HG03159 (cell line): ENCODE measurements at regions not wholly inside any gene's neighbourhood (a gene's known extent, or its start where the extent isn't known, plus 50 kb on each side); places are given as distances from the start of the nearest gene placed in this dataset.
"Not testable (repeated sequence)": the region's sequence is repeated elsewhere in the genome, so short reads cannot be mapped to it uniquely, and the experiment has no call there.

Experiments
- ATAC-seq: cut with Tn5 transposase; IDR thresholded peaks from one replicate; pipeline ENCODE4 v1.9.1; 2021; ENCODE audit warnings: mild to moderate bottlenecking, moderate library complexity; ENCODE audit not compliant: unreplicated experiment

DNA sequence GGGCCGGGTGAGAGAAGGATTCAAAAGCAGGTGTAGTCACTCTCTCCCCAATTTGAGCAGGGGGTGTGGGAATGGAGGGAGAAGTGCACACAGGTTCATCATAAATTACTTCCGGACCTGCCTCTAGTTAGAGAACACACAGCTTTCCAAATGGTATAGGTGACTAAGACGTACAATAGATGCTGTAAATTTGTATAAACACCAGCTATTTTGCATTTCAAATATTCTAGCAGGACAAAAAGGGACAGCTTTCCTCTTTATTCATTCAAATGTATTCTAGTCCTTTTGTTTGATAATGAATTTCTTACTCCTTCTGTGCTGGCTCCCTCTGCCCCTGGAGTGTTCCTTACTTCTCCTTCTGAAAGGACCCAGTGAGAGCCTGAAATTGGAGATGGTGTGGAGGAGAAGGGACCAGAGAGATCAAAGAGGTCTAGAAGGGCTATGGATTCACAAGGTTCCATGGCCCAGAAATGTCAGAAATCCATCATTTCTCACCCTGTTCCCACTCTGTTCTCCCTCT is 53.2 kb upstream of the SH3BP4 start:
- ATAC-seq = no peak

GRCh38 chr2:234888442-234888841 is 63.4 kb upstream of the SH3BP4 start:
- not testable (repeated sequence) for ATAC-seq

GRCh38 chr2:234887195-234887594 is 64.6 kb upstream of the SH3BP4 start:
- no peak for ATAC-seq

DNA sequence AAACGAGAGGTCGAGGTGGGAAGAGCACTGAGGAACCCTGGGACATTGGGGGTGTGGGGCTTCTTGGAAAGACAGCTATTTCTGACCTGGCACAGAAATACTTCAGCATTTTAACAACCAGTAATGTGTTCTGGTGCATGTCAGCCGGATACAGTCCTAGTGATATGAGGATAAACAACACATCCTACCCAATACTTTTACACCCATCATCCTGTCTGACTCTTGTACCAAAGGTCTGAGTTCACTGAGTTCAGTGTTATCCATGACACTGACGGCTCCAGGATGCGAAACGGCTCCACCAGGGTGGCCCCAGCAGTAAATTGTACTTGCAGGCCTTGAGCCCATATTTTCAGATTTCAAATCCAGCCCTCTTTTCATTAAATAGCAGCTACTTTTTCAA is 65.9 kb upstream of the SH3BP4 start:
- no peak for ATAC-seq

DNA sequence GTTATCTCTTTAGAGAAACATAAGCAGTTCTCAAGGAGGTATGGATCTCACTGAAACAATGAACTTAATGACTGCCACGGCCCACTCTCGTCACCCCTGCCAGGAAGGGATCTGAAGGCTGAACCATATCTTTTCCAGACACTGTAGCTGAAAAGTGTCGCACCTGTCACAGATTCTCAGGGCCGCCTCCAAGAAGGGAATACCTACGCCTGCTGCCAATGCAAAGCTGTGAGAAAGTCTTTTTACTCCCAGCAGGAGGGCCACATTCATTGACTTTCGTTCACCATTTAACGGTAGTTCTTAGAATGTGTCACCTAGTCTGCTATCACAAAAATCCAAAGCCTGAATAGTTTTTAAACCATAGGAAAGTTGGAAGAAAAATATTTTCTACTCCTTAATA is 66.7 kb upstream of the SH3BP4 start:
- ATAC-seq = no peak

DNA sequence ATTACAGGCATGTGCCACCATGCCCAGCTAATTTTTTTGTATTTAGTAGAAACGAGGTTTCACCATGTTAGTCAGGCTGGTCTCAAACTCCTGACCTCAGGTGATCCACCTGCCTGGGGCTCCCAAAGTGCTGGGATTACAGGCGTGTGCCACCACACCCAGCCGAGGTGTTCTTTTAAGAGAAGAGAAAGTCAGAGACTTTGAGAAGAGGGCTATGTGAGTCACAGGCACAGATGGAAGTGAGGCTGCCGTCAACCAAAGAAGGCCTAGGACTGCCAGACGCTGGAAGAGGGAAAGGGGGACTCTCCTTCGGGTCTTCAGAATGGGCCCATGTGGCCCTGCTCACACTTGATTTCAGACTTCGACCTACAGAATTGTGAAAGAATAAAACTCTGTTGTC is 67.2 kb upstream of the SH3BP4 start:
- ATAC-seq = no peak

DNA sequence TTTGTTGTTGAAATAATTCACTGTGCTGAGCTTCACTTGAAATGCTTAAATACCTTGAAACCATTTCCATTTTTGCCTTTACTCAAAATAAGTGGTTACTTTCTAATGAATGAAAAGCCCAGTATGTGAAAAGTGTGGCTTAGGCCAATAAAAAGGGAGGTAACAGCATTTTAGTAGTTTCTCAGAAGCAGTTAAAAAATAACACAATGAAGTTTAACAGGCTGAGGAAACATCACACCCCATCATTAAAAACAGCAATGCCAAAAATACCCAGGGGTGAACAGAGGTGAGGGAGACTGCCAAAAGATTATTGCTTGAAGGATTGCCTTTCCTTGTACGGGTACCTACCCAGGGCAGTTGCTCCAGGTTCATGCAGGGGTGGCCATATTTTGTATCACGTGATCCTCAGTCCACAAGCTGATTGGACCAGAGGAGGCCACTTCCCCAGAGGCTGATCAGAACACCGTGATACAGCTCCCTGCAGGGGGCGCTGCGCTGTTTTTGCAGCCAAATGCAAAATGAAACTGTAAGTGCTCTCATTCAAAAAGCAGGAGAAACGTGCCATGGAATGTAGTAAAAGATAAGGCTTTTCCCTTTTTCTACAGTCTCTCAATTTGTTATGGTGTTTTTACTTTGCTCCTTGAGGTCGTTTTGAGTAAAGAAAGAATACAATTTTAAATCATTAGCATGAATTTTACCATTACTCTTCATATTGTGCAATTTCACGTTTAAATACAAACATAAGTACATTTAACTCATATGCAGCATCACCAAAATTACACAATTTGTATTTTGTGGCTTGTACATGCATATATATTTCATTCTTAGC is 70.2 kb upstream of the SH3BP4 start:
- no peak for ATAC-seq

DNA sequence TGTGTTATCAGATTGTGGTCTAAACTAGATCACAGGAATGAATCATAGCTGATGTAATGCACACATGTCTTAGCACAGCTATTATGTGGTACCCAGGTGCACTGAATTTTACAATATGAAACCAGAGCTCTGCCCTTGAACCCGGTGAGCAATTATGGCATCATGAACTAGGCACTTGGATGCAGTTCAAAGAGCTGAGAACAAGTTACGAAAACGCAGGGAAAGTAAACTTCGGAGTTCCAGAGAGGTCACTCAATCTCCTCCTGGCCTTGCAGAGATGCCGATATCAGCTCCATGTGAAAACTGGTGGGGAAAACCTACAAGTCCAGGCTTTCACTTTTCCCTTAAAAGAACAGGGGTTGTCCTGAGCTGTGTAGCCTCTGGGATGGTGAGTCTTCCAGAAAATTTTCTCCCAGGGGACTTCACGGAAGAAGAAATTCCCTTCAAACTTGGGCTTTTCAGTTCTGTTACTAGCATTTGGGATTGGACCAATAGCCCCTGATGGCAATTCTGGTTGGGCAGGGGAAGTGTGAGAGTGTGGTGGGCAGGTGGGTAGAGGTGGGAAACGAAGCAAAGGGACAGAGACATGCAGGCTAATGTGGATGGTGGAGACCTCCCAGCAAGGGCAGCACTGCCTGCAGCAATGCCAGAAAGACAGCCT is 71.1 kb upstream of the SH3BP4 start:
- ATAC-seq = no peak

DNA sequence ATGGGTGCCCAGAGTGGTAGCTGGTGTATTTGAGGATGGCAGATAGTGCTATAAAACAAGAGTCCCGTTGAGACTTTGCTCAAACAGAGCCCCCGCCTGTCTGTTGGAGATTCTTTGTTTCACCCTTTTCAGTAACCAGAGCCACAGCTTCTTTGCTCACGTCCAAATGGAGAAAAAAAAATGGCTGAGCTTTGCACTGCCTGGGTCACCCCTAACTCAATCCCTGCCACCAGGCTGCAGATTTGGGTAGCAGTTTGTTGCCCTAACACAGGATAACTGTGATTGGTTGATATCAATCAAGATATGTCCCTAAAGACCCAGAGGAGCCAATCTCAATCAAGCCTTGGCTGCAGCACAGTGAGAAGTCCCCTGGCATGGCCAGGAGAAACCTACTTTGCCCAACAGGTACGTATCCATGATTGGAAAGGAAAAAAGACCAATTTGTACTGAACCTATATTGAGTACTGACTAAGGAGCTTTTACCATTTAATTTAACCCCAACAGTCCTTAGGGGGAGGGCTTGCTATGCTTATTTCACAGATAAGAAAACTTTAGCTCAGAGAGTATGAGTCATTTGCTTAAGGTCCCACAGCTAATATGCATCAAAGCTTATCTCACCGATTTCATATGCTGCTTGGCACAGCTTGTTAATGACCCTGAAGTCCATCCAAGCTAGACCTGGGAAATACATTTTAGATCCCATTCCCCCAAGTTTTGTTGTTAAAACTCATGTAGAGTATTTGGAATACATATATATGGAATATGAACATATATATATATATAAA is 72.0 kb upstream of the SH3BP4 start:
- no peak for ATAC-seq

DNA sequence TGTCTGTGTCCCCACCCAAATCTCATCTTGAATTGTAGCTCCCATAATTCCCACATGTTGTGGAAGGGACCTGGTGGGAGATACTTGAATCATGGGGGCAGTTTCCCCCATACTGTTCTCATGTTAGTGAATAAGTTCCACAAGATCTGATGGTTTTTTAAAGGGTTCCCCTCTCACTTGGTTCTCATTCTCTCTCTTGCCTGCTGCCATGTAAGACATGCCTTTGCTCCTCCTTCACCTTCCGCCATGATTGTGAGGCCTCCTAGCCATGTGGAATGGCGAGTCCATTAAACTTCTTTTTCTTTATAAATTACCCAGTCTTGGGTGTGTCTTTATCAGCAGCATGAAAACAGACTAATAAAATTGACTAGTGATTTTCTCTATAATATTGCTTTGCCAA is 75.2 kb upstream of the SH3BP4 start:
- ATAC-seq = not testable (repeated sequence)

DNA sequence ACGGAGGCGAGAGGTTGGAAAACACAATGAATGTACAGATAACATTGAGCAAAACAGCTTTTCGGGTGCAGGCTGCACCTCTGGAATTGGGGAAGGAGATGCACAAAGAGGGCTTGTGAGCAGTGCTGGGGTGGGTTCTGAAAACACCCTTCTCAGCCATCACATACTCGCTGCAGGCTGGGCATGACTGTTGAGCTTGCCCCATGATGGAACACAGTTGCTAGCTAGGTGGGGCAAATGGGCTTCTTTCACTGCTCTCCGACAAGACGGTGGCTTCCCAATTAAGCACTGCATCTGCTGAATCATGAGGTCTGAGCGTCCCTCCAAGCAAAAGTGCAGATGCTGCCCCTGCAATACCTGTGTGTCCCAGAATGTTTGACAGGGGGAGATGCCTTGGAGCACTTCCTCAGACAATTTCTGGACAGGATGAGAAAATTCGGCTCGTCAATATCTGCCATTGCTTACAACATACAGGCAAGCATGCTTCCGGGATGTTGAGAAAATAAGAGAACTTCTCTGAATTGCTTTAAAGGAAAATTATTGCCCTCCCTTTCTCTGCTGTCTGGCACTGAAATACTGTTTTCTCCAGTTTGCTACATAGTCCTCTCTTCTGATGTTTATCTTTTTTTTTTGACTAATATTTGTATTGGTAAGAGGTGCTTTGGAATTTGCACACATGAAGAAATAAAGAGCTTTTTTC is 77.3 kb upstream of the SH3BP4 start:
- no peak for ATAC-seq

- ATAC-seq = no peak
Measured at GRCh38 chr2:234873828-234874173, 78.0 kb upstream of the SH3BP4 start.

DNA sequence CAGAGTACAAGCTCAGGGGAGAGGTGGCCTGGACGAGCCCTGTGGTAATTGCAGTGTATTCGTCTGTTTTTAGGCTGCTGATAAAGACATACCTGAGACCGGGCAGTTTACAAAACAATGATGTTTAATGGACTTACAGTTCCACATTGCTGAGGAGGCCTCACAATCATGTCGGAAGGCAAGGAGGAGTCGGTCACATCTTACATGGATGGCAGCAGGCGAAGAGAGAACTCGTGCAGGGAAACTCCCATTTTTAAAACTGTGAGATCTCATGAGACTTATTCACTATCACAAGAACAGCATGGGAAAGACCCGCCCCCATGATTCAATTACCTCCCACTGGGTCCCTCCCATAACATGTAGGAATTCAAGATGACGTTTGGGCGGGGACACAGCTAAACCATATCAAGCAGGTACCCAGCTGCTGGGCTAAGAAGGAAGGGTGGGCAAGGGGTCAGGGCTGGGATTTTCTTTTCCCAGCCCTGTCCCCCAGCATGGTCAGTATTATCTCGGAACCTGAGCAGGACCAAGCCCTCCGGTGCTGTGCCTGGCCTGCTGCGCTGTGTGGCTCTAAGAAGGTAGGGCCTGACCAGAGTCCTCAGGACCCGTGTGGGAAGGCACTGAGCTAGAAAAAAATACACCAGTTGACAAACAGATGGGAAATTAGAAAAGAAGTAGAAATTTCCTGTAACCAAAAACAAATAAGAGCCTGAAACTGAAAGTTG is 78.6 kb upstream of the SH3BP4 start:
- no peak for ATAC-seq

DNA sequence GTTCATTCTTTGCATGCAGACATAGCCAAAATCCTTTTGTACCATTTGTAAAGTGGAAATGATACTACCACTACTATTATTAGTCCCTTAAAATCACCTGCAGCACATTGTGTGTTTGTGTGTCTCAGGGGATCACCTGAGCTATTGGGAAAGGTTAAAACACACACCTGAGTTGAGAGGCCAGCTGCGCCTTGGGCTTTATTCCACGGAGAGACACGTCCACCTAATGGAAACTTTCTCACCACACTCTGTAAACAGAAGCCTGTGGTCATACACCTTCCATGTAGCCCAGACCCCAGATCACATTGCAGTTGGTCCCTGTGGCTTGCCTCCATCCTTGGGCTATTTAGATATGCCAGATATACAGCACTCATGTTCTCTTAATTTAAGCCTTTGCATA is 81.8 kb upstream of the SH3BP4 start:
- ATAC-seq = no peak

DNA sequence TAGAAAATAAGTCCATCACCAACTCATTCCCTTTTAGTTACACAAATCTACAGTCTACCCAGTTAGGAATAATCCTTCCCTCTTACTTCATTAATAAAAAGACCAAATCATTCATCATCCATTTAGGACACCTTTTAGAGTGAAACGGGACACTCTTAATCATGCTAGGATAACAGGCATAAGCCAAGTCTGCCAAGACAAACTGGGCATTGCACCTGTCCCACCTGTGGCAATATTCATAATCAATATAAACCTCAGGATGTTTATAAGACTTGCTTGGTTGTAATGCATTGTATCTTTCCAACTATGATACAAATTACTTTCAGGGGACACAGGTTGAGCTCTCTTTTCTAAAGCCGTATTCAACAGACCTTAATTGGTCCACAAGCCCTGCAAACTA is 82.7 kb upstream of the SH3BP4 start:
- no peak for ATAC-seq

- no peak for ATAC-seq
Measured at GRCh38 chr2:234867882-234868285, 83.9 kb upstream of the SH3BP4 start.

- no peak for ATAC-seq
Measured at GRCh38 chr2:234865586-234865985, 86.2 kb upstream of the SH3BP4 start.

GRCh38 chr2:234865040-234865439 is 86.8 kb upstream of the SH3BP4 start:
- ATAC-seq = no peak

GRCh38 chr2:234864506-234864905 is 87.3 kb upstream of the SH3BP4 start:
- ATAC-seq = no peak
